CD8-positive, alpha-beta memory T cell (primary cell): ENCODE measurements at regions not wholly inside any gene's neighbourhood (a gene's known extent, or its start where the extent isn't known, plus 50 kb on each side); places are given as distances from the start of the nearest gene placed in this dataset.

ENCODE experiments used
- CTCF ChIA-PET: fragments of 350-600 bp; sonication (Branson Sonifier 250); formaldehyde crosslinking; loops from one replicate; lab custom pipeline; 2021; ENCODE audit warnings: antibody characterized with exemption; lab: Charles Lee
- POLR2A ChIA-PET: fragments of 350-600 bp; sonication (Branson Sonifier 250); formaldehyde crosslinking; loops from one replicate; lab custom pipeline; 2021; ENCODE audit warnings: antibody characterized with exemption; lab: Charles Lee
- DNase-seq, 5 donors: peaks; one replicate each; pipeline versions ENCODE4 v3.0.0 to v3.0.0-alpha.2; 2020 to 2022; ENCODE audit warnings: mixed read lengths in 1 of 5
- H3K27ac ChIP-seq: one replicate; pipeline ENCODE4 v1.7.0; 2013; ENCODE audit warnings: low read depth, mild to moderate bottlenecking, low read length, moderate library complexity
- H3K27me3 ChIP-seq: 2 replicates; pipeline ENCODE4 v1.7.0; 2013; ENCODE audit warnings: low read length, mild to moderate bottlenecking; ENCODE audit not compliant: insufficient read depth, poor library complexity, severe bottlenecking
- H3K36me3 ChIP-seq: 2 replicates; pipeline ENCODE4 v1.7.0; 2013; ENCODE audit warnings: mild to moderate bottlenecking, low read length, moderate library complexity; ENCODE audit not compliant: insufficient read depth
- H3K4me1 ChIP-seq: 2 replicates; pipeline ENCODE4 v1.7.0; 2013; ENCODE audit warnings: mild to moderate bottlenecking, low read length, moderate library complexity; ENCODE audit not compliant: insufficient read depth
- H3K4me3 ChIP-seq: 2 replicates; pipeline ENCODE4 v1.7.0; 2013; ENCODE audit warnings: mild to moderate bottlenecking, low read length
- H3K9me3 ChIP-seq: 2 replicates; pipeline ENCODE4 v1.7.0; 2013; ENCODE audit warnings: mild to moderate bottlenecking, low read length
- H3K27ac Mint-ChIP-seq, 8 donors: one replicate each; pipeline ENCODE4 v1.8.0; 2020 to 2021; ENCODE audit warnings: mixed read lengths in 8 of 8, mild to moderate bottlenecking in 6 of 8, inconsistent platforms in 3 of 8, moderate library complexity in 3 of 8
- H3K27me3 Mint-ChIP-seq, 2 donors: one replicate each; pipeline ENCODE4 v1.8.0; 2020 to 2021; ENCODE audit warnings: mixed read lengths in 2 of 2, mild to moderate bottlenecking in 1 of 2, moderate library complexity in 1 of 2
- H3K36me3 Mint-ChIP-seq, 3 donors: one replicate each; pipeline ENCODE4 v1.8.0; 2020 to 2021; ENCODE audit warnings: mixed read lengths in 3 of 3, inconsistent platforms in 1 of 3, mild to moderate bottlenecking in 1 of 3
- H3K4me1 Mint-ChIP-seq, 3 donors: one replicate each; pipeline ENCODE4 v1.8.0; 2020 to 2021; ENCODE audit warnings: mixed read lengths in 3 of 3, inconsistent platforms in 1 of 3, mild to moderate bottlenecking in 1 of 3
- H3K4me3 Mint-ChIP-seq, 7 donors: one replicate each; pipeline ENCODE4 v1.8.0; 2020 to 2021; ENCODE audit warnings: mixed read lengths in 7 of 7, mild to moderate bottlenecking in 6 of 7, moderate library complexity in 4 of 7, inconsistent platforms in 2 of 7
- H3K9me3 Mint-ChIP-seq, 5 donors: one replicate each; pipeline ENCODE4 v1.8.0; 2020 to 2022; ENCODE audit warnings: mixed read lengths in 5 of 5, mild to moderate bottlenecking in 3 of 5, moderate library complexity in 2 of 5, inconsistent platforms in 1 of 5

GRCh38 chr20:10777710-10778109, 103.9 kb upstream of the JAG1 start:
- Mint-ChIP-seq H3K9me3 (peaks cover 0 to 5% (median 0%) of the 10 kb centered on the region in 5 donors), H3K27me3 (peaks cover 7 to 20% of the 10 kb centered on the region in 2 donors), H3K36me3 (no peaks in the 10 kb centered on the region), H3K4me3 (no peak overlapping the region), H3K4me1 (no peaks in the 10 kb centered on the region), H3K27ac (no peak overlapping the region)
- no peak for DNase-seq
- no peaks in the 10 kb centered on the region for H3K27me3 ChIP-seq
- H3K36me3 ChIP-seq: no peaks in the 10 kb centered on the region
- CTCF ChIA-PET: no interaction called here
- POLR2A ChIA-PET: no interaction called here
- no peak overlapping the region for H3K4me3 ChIP-seq
- H3K27ac ChIP-seq: no peak overlapping the region
- H3K9me3 ChIP-seq: no peaks in the 10 kb centered on the region
- H3K4me1 ChIP-seq: no peaks in the 10 kb centered on the region

GRCh38 chr20:10779911-10780310, 106.1 kb upstream of the JAG1 start:
- H3K4me1 ChIP-seq: no peaks in the 10 kb centered on the region
- Mint-ChIP-seq H3K9me3 (peaks cover 0 to 1% (median 0%) of the 10 kb centered on the region in 5 donors), H3K36me3 (no peaks in the 10 kb centered on the region), H3K27me3 (peaks cover 7 to 13% of the 10 kb centered on the region in 2 donors), H3K4me1 (no peaks in the 10 kb centered on the region), H3K4me3 (no peak overlapping the region), H3K27ac (no peak overlapping the region)
- no peak for DNase-seq
- H3K4me3 ChIP-seq: no peak overlapping the region
- no peaks in the 10 kb centered on the region for H3K27me3 ChIP-seq
- ChIA-PET CTCF (no interaction called here), POLR2A (no interaction called here)
- H3K27ac ChIP-seq: no peak overlapping the region
- H3K36me3 ChIP-seq: no peaks in the 10 kb centered on the region
- H3K9me3 ChIP-seq: no peaks in the 10 kb centered on the region

GRCh38 chr20:10780901-10781300, 107.1 kb upstream of the JAG1 start:
- Mint-ChIP-seq H3K9me3 (no peaks in the 10 kb centered on the region), H3K27me3 (peaks cover 7 to 13% of the 10 kb centered on the region in 2 donors), H3K4me1 (no peaks in the 10 kb centered on the region), H3K4me3 (no peak overlapping the region), H3K36me3 (no peaks in the 10 kb centered on the region), H3K27ac (no peak overlapping the region)
- no peaks in the 10 kb centered on the region for H3K36me3 ChIP-seq
- H3K27me3 ChIP-seq: no peaks in the 10 kb centered on the region
- DNase-seq: no peak
- ChIA-PET CTCF (no interaction called here), POLR2A (no interaction called here)
- H3K4me1 ChIP-seq: no peaks in the 10 kb centered on the region
- no peak overlapping the region for H3K4me3 ChIP-seq
- H3K9me3 ChIP-seq: no peaks in the 10 kb centered on the region
- no peak overlapping the region for H3K27ac ChIP-seq

GRCh38 chr20:10781526-10781925, 107.7 kb upstream of the JAG1 start:
- no peaks in the 10 kb centered on the region for H3K27me3 ChIP-seq
- POLR2A ChIA-PET: no interaction called here
- Mint-ChIP-seq H3K4me1 (no peaks in the 10 kb centered on the region), H3K27me3 (peaks cover 7 to 13% of the 10 kb centered on the region in 2 donors), H3K27ac (no peak overlapping the region), H3K9me3 (no peaks in the 10 kb centered on the region), H3K36me3 (no peaks in the 10 kb centered on the region), H3K4me3 (no peak overlapping the region)
- H3K4me1 ChIP-seq: no peaks in the 10 kb centered on the region
- CTCF ChIA-PET: no interaction called here
- no peaks in the 10 kb centered on the region for H3K9me3 ChIP-seq
- H3K4me3 ChIP-seq: no peak overlapping the region
- DNase-seq: no peak
- no peak overlapping the region for H3K27ac ChIP-seq
- no peaks in the 10 kb centered on the region for H3K36me3 ChIP-seq

- DNase-seq: no peak
- Histone ChIP-seq H3K27ac (no peak overlapping the region), H3K4me3 (no peak overlapping the region), H3K4me1 (no peaks in the 10 kb centered on the region), H3K36me3 (no peaks in the 10 kb centered on the region), H3K9me3 (no peaks in the 10 kb centered on the region), H3K27me3 (no peaks in the 10 kb centered on the region)
- H3K4me3 Mint-ChIP-seq: no peak overlapping the region
- no peak overlapping the region for H3K27ac Mint-ChIP-seq
- no peaks in the 10 kb centered on the region for H3K4me1 Mint-ChIP-seq
- POLR2A ChIA-PET: no interaction called here
- no peaks in the 10 kb centered on the region for H3K36me3 Mint-ChIP-seq
- H3K9me3 Mint-ChIP-seq: no peaks in the 10 kb centered on the region
- H3K27me3 Mint-ChIP-seq: peaks cover 7 to 16% of the 10 kb centered on the region in 2 donors
- CTCF ChIA-PET: interaction anchor here (1.2 kb wide), 1 partner anchor 22 kb away, joined by 3 read pairs; no protein-coding TSS in a partner anchor
These were observed 110.1 kb upstream of the JAG1 start for GRCh38 chr20:10783707-10784553.

GRCh38 chr20:10784554-10785183, 110.9 kb upstream of the JAG1 start:
- ChIA-PET CTCF (interaction anchor here (1.2 kb wide), 1 partner anchor 21 kb away, joined by 3 read pairs; no protein-coding TSS in a partner anchor), POLR2A (no interaction called here)
- H3K27ac ChIP-seq: no peak overlapping the region
- DNase-seq: no peak
- H3K4me1 ChIP-seq: no peaks in the 10 kb centered on the region
- Mint-ChIP-seq H3K4me3 (no peak overlapping the region), H3K9me3 (no peaks in the 10 kb centered on the region), H3K27ac (no peak overlapping the region), H3K27me3 (peaks cover 7 to 16% of the 10 kb centered on the region in 2 donors), H3K4me1 (no peaks in the 10 kb centered on the region), H3K36me3 (no peaks in the 10 kb centered on the region)
- no peak overlapping the region for H3K4me3 ChIP-seq
- H3K36me3 ChIP-seq: no peaks in the 10 kb centered on the region
- no peaks in the 10 kb centered on the region for H3K9me3 ChIP-seq
- no peaks in the 10 kb centered on the region for H3K27me3 ChIP-seq

DNA sequence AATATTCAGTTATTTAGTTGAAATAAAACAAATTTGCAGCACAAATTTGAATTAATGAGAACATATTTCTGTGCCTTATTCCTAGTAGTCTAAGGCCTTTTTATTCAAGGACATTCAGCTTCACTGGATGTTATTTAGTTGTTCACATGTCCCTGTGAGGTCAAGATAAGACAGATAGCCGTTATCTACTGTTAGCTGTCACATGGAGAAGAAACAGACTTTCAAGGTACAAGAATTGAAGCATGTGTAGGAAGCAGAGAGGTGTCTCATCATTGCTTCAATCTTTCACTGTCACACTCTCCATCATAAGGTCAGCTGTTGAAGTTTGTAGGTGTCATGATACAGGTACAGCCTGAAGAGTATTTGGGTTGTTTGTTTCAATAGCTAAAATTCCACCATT, 112.9 kb upstream of the JAG1 start:
- no peak overlapping the region for H3K27ac ChIP-seq
- H3K9me3 ChIP-seq: no peaks in the 10 kb centered on the region
- Mint-ChIP-seq H3K9me3 (no peaks in the 10 kb centered on the region), H3K4me1 (no peaks in the 10 kb centered on the region), H3K27ac (no peak overlapping the region), H3K4me3 (no peak overlapping the region), H3K27me3 (peaks cover 1 to 14% of the 10 kb centered on the region in 2 donors), H3K36me3 (no peaks in the 10 kb centered on the region)
- no peak overlapping the region for H3K4me3 ChIP-seq
- DNase-seq: no peak
- CTCF ChIA-PET: no interaction called here
- POLR2A ChIA-PET: no interaction called here
- H3K36me3 ChIP-seq: no peaks in the 10 kb centered on the region
- no peaks in the 10 kb centered on the region for H3K27me3 ChIP-seq
- H3K4me1 ChIP-seq: no peaks in the 10 kb centered on the region

DNA sequence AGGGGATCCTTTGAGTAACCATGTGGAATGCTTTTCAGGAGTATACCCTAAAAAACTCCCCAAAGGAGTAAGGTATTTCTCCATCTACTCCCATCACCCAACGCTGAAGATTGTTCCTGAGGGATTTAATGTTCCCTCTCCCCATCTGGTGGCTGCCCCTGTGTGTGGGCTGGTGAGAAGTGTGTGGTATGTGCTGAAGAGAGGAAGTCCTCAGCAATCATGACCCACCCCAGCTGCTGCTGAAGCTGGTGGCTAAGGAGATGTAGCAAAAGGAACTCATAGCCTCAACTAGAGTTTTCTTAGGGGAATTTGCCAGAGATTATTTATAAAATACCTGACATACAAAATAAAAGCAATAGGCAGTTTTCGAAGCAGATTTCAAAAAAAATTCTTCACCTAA, 114.3 kb upstream of the JAG1 start:
- H3K4me3 Mint-ChIP-seq: no peak overlapping the region
- no peak overlapping the region for H3K27ac Mint-ChIP-seq
- POLR2A ChIA-PET: no interaction called here
- no peaks in the 10 kb centered on the region for H3K9me3 Mint-ChIP-seq
- no peaks in the 10 kb centered on the region for H3K9me3 ChIP-seq
- H3K4me1 Mint-ChIP-seq: no peaks in the 10 kb centered on the region
- no peak for DNase-seq
- no peak overlapping the region for H3K27ac ChIP-seq
- H3K4me3 ChIP-seq: no peak overlapping the region
- CTCF ChIA-PET: no interaction called here
- H3K27me3 Mint-ChIP-seq: peaks cover 0 to 3% of the 10 kb centered on the region in 2 donors
- no peaks in the 10 kb centered on the region for H3K36me3 Mint-ChIP-seq
- H3K27me3 ChIP-seq: no peaks in the 10 kb centered on the region
- H3K4me1 ChIP-seq: no peaks in the 10 kb centered on the region
- no peaks in the 10 kb centered on the region for H3K36me3 ChIP-seq
